Astrocyte (in vitro differentiated cells and primary cell): ENCODE measurements at regions not wholly inside any gene's neighbourhood (a gene's known extent, or its start where the extent isn't known, plus 50 kb on each side); places are given as distances from the start of the nearest gene placed in this dataset.

Experiments used
- EZH2 ChIP-seq: IDR thresholded peaks from 2 replicates; pipeline ENCODE4 v1.6.1; 2012; ENCODE audit warnings: mild to moderate bottlenecking, low read length, inconsistent platforms; ENCODE audit not compliant: insufficient read depth
- TF ChIP-seq, protein P1 (sequence below): IDR thresholded peaks from 2 replicates; pipeline ENCODE4 v1.5.1; 2011; ENCODE audit warnings: low read depth, mild to moderate bottlenecking, inconsistent platforms, low read length, moderate library complexity; ENCODE audit not compliant: insufficient read depth

DNA sequence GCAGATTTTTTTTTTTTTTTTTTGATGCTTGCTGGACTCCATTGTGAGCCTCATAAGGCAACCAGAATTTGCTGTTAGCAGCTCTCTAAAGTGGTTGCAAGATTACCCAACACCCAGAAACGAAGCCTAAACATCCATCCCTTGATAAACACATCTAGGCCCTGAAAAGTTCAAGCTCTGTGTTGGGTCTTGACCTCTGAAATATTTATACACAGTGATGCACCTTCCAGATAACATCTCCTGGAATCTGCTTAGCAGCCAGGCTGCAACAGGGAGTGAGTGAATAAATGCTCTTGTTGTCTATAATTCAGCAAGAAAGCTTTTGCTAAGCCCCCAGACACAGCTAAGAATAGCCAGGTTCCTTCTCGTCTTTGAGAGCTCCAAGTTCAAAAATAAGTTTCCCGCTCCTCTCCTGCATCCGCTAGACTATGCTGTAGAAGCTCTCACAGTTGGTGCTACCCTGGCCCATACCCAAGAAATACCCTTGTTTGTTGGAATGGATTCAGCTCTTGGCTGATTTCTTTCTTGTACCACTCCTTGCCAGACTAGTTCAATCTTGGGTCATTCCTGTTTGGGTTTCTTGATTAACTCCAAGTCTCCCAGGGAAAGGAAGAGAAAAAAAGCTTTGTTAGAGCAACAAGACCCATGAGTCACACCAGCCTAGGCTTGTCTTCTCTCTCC, 610.6 kb upstream of the TBX3 start:
- TF ChIP-seq, protein P1, sequence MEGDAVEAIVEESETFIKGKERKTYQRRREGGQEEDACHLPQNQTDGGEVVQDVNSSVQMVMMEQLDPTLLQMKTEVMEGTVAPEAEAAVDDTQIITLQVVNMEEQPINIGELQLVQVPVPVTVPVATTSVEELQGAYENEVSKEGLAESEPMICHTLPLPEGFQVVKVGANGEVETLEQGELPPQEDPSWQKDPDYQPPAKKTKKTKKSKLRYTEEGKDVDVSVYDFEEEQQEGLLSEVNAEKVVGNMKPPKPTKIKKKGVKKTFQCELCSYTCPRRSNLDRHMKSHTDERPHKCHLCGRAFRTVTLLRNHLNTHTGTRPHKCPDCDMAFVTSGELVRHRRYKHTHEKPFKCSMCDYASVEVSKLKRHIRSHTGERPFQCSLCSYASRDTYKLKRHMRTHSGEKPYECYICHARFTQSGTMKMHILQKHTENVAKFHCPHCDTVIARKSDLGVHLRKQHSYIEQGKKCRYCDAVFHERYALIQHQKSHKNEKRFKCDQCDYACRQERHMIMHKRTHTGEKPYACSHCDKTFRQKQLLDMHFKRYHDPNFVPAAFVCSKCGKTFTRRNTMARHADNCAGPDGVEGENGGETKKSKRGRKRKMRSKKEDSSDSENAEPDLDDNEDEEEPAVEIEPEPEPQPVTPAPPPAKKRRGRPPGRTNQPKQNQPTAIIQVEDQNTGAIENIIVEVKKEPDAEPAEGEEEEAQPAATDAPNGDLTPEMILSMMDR = no peak
- no peak for TF ChIP-seq EZH2
